ENCODE measurements at regions not wholly inside any gene's neighbourhood (a gene's known extent, or its start where the extent isn't known, plus 50 kb on each side); places are given as distances from the start of the nearest gene placed in this dataset.

- H3K4me1 ChIP-seq (ENCODE audit: control insufficient read depth, insufficient read depth, low read length): no peaks in the 10 kb centered on the region
- H3K27me3 ChIP-seq (ENCODE audit: control insufficient read depth, insufficient read depth, low read length): no peaks in the 10 kb centered on the region
- no peaks in the 10 kb centered on the region for H3K36me3 ChIP-seq (ENCODE audit: control insufficient read depth, insufficient read depth, low read length)
- no peak overlapping the region for H3K4me3 ChIP-seq (ENCODE audit: low read length)
- no peak overlapping the region for H3K27ac ChIP-seq (ENCODE audit: low read depth, low read length)
- H3K9ac ChIP-seq (ENCODE audit: low read length): no peak overlapping the region
These were observed 402.1 kb upstream of the CHD6 start for GRCh38 chr20:42020316-42020715.

DNA sequence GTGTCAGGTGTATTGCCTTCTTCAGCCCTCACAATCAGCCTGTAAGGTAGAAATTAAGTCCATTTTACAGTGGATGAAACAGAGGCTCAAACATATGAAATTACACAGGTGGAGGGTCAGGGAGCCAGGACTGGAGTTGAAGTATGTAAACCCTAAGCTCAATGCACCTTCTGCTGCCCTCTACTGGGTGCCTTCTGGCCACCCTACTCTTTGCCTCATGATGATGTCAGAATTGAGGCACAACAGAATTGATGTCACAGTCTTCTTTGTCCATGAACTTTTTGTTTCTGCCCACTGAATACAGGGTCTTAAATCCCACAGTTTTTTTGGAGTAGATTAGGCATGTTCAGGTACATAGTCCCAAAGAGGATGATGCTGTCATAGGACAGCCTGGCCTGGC, 400.8 kb upstream of the CHD6 start:
- Histone ChIP-seq H3K4me1 (ENCODE audit: control insufficient read depth, insufficient read depth, low read length) (no peaks in the 10 kb centered on the region), H3K9ac (ENCODE audit: low read length) (no peak overlapping the region), H3K27ac (ENCODE audit: low read depth, low read length) (no peak overlapping the region), H3K36me3 (ENCODE audit: control insufficient read depth, insufficient read depth, low read length) (no peaks in the 10 kb centered on the region), H3K4me3 (ENCODE audit: low read length) (no peak overlapping the region), H3K27me3 (ENCODE audit: control insufficient read depth, insufficient read depth, low read length) (no peaks in the 10 kb centered on the region)

GRCh38 chr20:42010090-42010489, 391.9 kb upstream of the CHD6 start:
- H3K4me1 ChIP-seq (ENCODE audit: control insufficient read depth, insufficient read depth, low read length): no peaks in the 10 kb centered on the region
- no peak overlapping the region for H3K27ac ChIP-seq (ENCODE audit: low read depth, low read length)
- H3K9ac ChIP-seq (ENCODE audit: low read length): no peak overlapping the region
- no peak overlapping the region for H3K4me3 ChIP-seq (ENCODE audit: low read length)
- peaks cover 2% of the 10 kb centered on the region for H3K27me3 ChIP-seq (ENCODE audit: control insufficient read depth, insufficient read depth, low read length)
- no peaks in the 10 kb centered on the region for H3K36me3 ChIP-seq (ENCODE audit: control insufficient read depth, insufficient read depth, low read length)

GRCh38 chr20:42007251-42007650, 389.1 kb upstream of the CHD6 start:
- Histone ChIP-seq H3K4me3 (ENCODE audit: low read length) (no peak overlapping the region), H3K4me1 (ENCODE audit: control insufficient read depth, insufficient read depth, low read length) (no peaks in the 10 kb centered on the region), H3K27ac (ENCODE audit: low read depth, low read length) (no peak overlapping the region), H3K27me3 (ENCODE audit: control insufficient read depth, insufficient read depth, low read length) (peaks cover 2% of the 10 kb centered on the region), H3K36me3 (ENCODE audit: control insufficient read depth, insufficient read depth, low read length) (no peaks in the 10 kb centered on the region), H3K9ac (ENCODE audit: low read length) (no peak overlapping the region)

- no peak overlapping the region for H3K4me3 ChIP-seq (ENCODE audit: low read length)
- H3K4me1 ChIP-seq (ENCODE audit: control insufficient read depth, insufficient read depth, low read length): no peaks in the 10 kb centered on the region
- H3K27ac ChIP-seq (ENCODE audit: low read depth, low read length): no peak overlapping the region
- H3K36me3 ChIP-seq (ENCODE audit: control insufficient read depth, insufficient read depth, low read length): no peaks in the 10 kb centered on the region
- H3K9ac ChIP-seq (ENCODE audit: low read length): no peak overlapping the region
- H3K27me3 ChIP-seq (ENCODE audit: control insufficient read depth, insufficient read depth, low read length): peaks cover 2% of the 10 kb centered on the region
These were observed 387.0 kb upstream of the CHD6 start for GRCh38 chr20:42005211-42005610.

- Histone ChIP-seq H3K36me3 (ENCODE audit: control insufficient read depth, insufficient read depth, low read length) (no peaks in the 10 kb centered on the region), H3K9ac (ENCODE audit: low read length) (no peak overlapping the region), H3K27ac (ENCODE audit: low read depth, low read length) (no peak overlapping the region), H3K27me3 (ENCODE audit: control insufficient read depth, insufficient read depth, low read length) (peaks cover 2% of the 10 kb centered on the region), H3K4me3 (ENCODE audit: low read length) (no peak overlapping the region), H3K4me1 (ENCODE audit: control insufficient read depth, insufficient read depth, low read length) (no peaks in the 10 kb centered on the region)
These were observed 385.2 kb upstream of the CHD6 start for GRCh38 chr20:42003380-42003779.

GRCh38 chr20:41998539-41999341, 380.6 kb upstream of the CHD6 start:
- Histone ChIP-seq H3K4me1 (ENCODE audit: control insufficient read depth, insufficient read depth, low read length) (no peaks in the 10 kb centered on the region), H3K36me3 (ENCODE audit: control insufficient read depth, insufficient read depth, low read length) (no peaks in the 10 kb centered on the region), H3K27ac (ENCODE audit: low read depth, low read length) (no peak overlapping the region), H3K27me3 (ENCODE audit: control insufficient read depth, insufficient read depth, low read length) (no peaks in the 10 kb centered on the region), H3K9ac (ENCODE audit: low read length) (no peak overlapping the region), H3K4me3 (ENCODE audit: low read length) (no peak overlapping the region)

GRCh38 chr20:41996951-41997350, 378.8 kb upstream of the CHD6 start:
- H3K36me3 ChIP-seq (ENCODE audit: control insufficient read depth, insufficient read depth, low read length): no peaks in the 10 kb centered on the region
- H3K4me3 ChIP-seq (ENCODE audit: low read length): no peak overlapping the region
- H3K4me1 ChIP-seq (ENCODE audit: control insufficient read depth, insufficient read depth, low read length): no peaks in the 10 kb centered on the region
- no peaks in the 10 kb centered on the region for H3K27me3 ChIP-seq (ENCODE audit: control insufficient read depth, insufficient read depth, low read length)
- no peak overlapping the region for H3K9ac ChIP-seq (ENCODE audit: low read length)
- H3K27ac ChIP-seq (ENCODE audit: low read depth, low read length): no peak overlapping the region

GRCh38 chr20:41992481-41992880, 374.3 kb upstream of the CHD6 start:
- Histone ChIP-seq H3K36me3 (ENCODE audit: control insufficient read depth, insufficient read depth, low read length) (no peaks in the 10 kb centered on the region), H3K27me3 (ENCODE audit: control insufficient read depth, insufficient read depth, low read length) (no peaks in the 10 kb centered on the region), H3K27ac (ENCODE audit: low read depth, low read length) (no peak overlapping the region), H3K4me1 (ENCODE audit: control insufficient read depth, insufficient read depth, low read length) (no peaks in the 10 kb centered on the region), H3K9ac (ENCODE audit: low read length) (no peak overlapping the region), H3K4me3 (ENCODE audit: low read length) (no peak overlapping the region)

DNA sequence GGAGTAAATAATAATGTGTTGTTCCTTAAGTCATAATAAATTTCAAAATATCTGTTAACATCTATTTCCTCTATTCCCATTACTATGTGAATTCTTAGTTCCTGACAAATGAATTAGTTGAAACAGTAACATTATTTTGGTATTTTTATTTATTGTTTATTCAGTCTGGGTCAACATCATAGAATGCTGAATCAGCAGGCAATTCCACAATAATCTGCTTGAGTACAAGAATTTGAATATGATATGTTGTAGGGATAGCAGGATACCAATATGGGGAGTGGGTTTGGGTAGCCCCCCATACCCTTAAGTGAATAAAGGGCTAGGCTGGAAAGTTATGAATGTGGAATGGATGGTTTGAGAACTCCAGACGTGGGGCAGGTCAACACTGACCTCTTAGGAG, 373.2 kb upstream of the CHD6 start:
- H3K36me3 ChIP-seq (ENCODE audit: control insufficient read depth, insufficient read depth, low read length): no peaks in the 10 kb centered on the region
- H3K27me3 ChIP-seq (ENCODE audit: control insufficient read depth, insufficient read depth, low read length): no peaks in the 10 kb centered on the region
- H3K9ac ChIP-seq (ENCODE audit: low read length): no peak overlapping the region
- no peaks in the 10 kb centered on the region for H3K4me1 ChIP-seq (ENCODE audit: control insufficient read depth, insufficient read depth, low read length)
- no peak overlapping the region for H3K4me3 ChIP-seq (ENCODE audit: low read length)
- no peak overlapping the region for H3K27ac ChIP-seq (ENCODE audit: low read depth, low read length)

GRCh38 chr20:41989935-41990635, 371.9 kb upstream of the CHD6 start:
- Histone ChIP-seq H3K27me3 (ENCODE audit: control insufficient read depth, insufficient read depth, low read length) (no peaks in the 10 kb centered on the region), H3K27ac (ENCODE audit: low read depth, low read length) (no peak overlapping the region), H3K9ac (ENCODE audit: low read length) (no peak overlapping the region), H3K4me3 (ENCODE audit: low read length) (no peak overlapping the region), H3K36me3 (ENCODE audit: control insufficient read depth, insufficient read depth, low read length) (no peaks in the 10 kb centered on the region), H3K4me1 (ENCODE audit: control insufficient read depth, insufficient read depth, low read length) (no peaks in the 10 kb centered on the region)

DNA sequence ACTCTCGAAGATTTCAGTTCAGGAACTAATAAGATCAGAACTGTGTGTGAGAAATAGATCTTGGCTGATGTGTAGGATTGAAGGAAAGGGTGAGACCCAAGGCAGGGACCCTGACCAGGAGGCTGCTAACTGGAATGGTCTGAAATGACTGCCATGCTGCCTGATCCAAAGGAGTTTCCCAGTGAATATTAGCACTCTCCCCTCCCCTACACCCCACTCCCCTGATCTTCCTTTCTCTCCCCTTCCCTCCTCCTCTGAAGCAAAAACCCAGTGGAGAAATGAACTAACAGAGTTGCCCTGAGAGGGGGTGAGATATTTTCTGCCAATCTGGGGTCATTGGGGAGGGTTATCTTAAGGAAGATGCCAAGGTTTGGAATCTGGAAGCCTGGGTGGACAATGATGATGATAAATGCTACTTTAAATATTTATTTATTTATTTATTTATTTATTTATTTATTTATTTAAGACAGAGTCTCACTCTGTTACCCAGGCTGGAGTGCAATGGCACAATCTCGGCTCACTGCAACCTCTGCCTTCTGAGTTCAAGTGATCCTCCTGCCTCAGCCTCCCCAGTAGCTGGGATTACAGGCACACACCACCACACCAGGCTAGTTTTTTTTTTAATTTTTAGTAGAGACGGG, 371.0 kb upstream of the CHD6 start:
- Histone ChIP-seq H3K4me3 (ENCODE audit: low read length) (no peak overlapping the region), H3K27me3 (ENCODE audit: control insufficient read depth, insufficient read depth, low read length) (no peaks in the 10 kb centered on the region), H3K9ac (ENCODE audit: low read length) (no peak overlapping the region), H3K27ac (ENCODE audit: low read depth, low read length) (no peak overlapping the region), H3K4me1 (ENCODE audit: control insufficient read depth, insufficient read depth, low read length) (no peaks in the 10 kb centered on the region), H3K36me3 (ENCODE audit: control insufficient read depth, insufficient read depth, low read length) (no peaks in the 10 kb centered on the region)
